SU-DHL-6 (cell line): ENCODE measurements at regions not wholly inside any gene's neighbourhood (a gene's known extent, or its start where the extent isn't known, plus 50 kb on each side); places are given as distances from the start of the nearest gene placed in this dataset.

Experiments used
- H2AFZ ChIP-seq: fragments of 200-600 bp; sonication (generic); 2 replicates; pipeline ENCODE4 v1.6.1; 2014; ENCODE audit warnings: low read depth, mild to moderate bottlenecking, moderate library complexity, mixed read lengths, antibody characterized with exemption, low read length; ENCODE audit not compliant: severe bottlenecking
- H3F3A ChIP-seq: fragments of 200-600 bp; shearing (Covaris generic); 2 replicates; pipeline ENCODE4 v1.6.0; 2016; ENCODE audit warnings: antibody characterized with exemption, mild to moderate bottlenecking; ENCODE audit not compliant: insufficient read depth
- H3K27ac ChIP-seq: fragments of 200-600 bp; sonication (generic); 2 replicates; pipeline ENCODE4 v1.5.1; 2016; ENCODE audit warnings: low read depth, mild to moderate bottlenecking, low read length, moderate library complexity, mixed read lengths
- H3K27me3 ChIP-seq: fragments of 200-600 bp; sonication (generic), shearing (Covaris generic); 2 replicates; pipeline ENCODE4 v1.6.0; 2014; ENCODE audit warnings: mild to moderate bottlenecking, low read length
- H3K36me3 ChIP-seq: fragments of 200-600 bp; sonication (generic); 2 replicates; pipeline ENCODE4 v1.6.1; 2014; ENCODE audit warnings: mild to moderate bottlenecking, low read length, mixed read lengths
- H3K4me2 ChIP-seq: fragments of 300-600, 200-600 bp; shearing (Covaris generic), sonication (generic); 2 replicates; pipeline ENCODE4 v1.6.0; 2014; ENCODE audit warnings: low read length, low read depth, mild to moderate bottlenecking; ENCODE audit not compliant: poor library complexity, severe bottlenecking
- H3K4me3 ChIP-seq: fragments of 200-600 bp; sonication (generic); 2 replicates; pipeline ENCODE4 v1.5.1; 2014; ENCODE audit warnings: antibody characterized with exemption, low read length, mild to moderate bottlenecking, mixed read lengths; ENCODE audit not compliant: insufficient read depth, poor library complexity, severe bottlenecking
- H3K79me2 ChIP-seq: fragments of 200-600 bp; sonication (generic); 2 replicates; pipeline ENCODE4 v1.6.1; 2014; ENCODE audit warnings: mild to moderate bottlenecking, low read length, moderate library complexity; ENCODE audit not compliant: insufficient read depth
- H3K9ac ChIP-seq: fragments of 200-600 bp; sonication (generic); 2 replicates; pipeline ENCODE4 v1.7.0; 2014; ENCODE audit warnings: mild to moderate bottlenecking, low read length
- H3K9me2 ChIP-seq: fragments of 200-600 bp; sonication (generic); replicated peaks from 2 replicates; pipeline ENCODE4 v1.6.1; 2014; ENCODE audit warnings: low read length; ENCODE audit not compliant: insufficient read depth
- H3K9me3 ChIP-seq: fragments of 200-600 bp; sonication (generic); 2 replicates; pipeline ENCODE4 v1.6.1; 2014; ENCODE audit warnings: low read length, mixed read lengths; ENCODE audit not compliant: insufficient read depth
- H4K20me1 ChIP-seq: fragments of 200-600 bp; sonication (generic); 2 replicates; pipeline ENCODE4 v1.6.1; 2014; ENCODE audit warnings: low read depth, mild to moderate bottlenecking, antibody characterized with exemption, low read length, moderate library complexity, mixed read lengths
- EZH2phosphoT487 ChIP-seq: fragments of 200-600 bp; sonication (generic), shearing (Covaris generic); conservative IDR thresholded peaks from 2 replicates; pipeline ENCODE4 v1.6.1; 2018; ENCODE audit warnings: mild to moderate bottlenecking, antibody characterized with exemption, low read length, moderate library complexity, mixed read lengths
- TF ChIP-seq, protein P1 (sequence below): fragments of 200-600 bp; sonication (generic); IDR thresholded peaks from one replicate; pipeline ENCODE4 v1.5.1; 2017; ENCODE audit warnings: antibody characterized with exemption, mild to moderate bottlenecking, low read length, moderate library complexity; ENCODE audit not compliant: insufficient read depth, poor library complexity, severe bottlenecking

DNA sequence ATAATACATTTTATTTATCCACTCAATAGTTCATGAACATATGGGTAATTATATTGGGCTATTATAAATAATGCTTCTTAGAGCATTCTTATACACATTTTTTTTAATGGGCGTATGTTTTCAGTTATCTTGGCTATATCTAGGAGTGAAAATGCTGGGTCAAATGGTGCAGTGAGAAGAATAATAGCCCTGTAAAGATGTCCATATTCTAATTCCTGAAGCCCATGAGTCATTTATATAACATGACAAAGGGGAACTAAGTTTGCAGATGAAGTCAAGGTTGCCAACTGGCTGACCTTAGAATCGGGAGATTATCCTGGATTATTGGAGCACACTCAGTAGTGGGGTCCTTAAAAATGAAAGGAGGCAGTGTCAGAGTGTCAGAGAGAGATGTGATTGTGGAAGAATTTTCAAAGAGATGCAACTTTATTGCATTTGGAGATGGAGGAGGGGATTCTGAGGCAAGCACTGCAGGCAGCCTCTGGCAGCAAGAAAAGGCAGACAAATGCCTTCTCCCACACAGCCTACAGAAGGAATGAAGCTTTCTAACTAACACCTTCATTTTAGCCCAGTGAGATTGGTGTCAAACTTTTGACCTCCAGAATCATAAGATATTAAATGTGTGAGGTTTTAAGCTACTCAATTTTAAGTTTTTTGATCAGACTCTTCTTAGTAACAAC lies 106.1 kb upstream of the HS3ST1 start:
- no peak overlapping the region for H3K4me2 ChIP-seq
- H3K27ac ChIP-seq, result no peak overlapping the region

DNA sequence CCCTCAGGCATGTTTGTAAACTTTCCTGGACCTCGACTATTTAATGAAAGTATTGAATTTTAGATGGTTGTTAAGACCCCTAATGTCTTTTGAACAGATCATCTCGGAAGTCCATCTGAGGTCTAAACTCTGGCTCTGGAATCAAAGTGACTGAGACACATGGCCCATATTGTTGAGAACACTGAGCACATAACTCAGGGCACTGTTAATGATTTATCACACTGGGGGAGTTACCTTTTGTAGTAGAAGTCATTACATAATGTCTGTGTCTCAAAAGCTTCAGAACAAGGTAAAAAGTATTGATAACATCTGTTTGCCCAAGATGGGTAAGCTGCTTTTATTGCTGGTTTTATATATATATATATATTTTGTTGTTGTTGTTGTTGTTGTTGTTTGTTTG lies 103.4 kb upstream of the HS3ST1 start:
- H3K9me3 ChIP-seq, result no peaks in the 10 kb centered on the region
- H3K27me3 ChIP-seq, result no peaks in the 10 kb centered on the region
- no peaks in the 10 kb centered on the region for H4K20me1 ChIP-seq

More for the DNA sequence above, 106.1 kb upstream of the HS3ST1 start:
- Histone ChIP-seq H3K79me2 (no peaks in the 10 kb centered on the region), H3K9me2 (no peaks in the 10 kb centered on the region), H4K20me1 (no peaks in the 10 kb centered on the region), H2AFZ (no peak overlapping the region), H3K27me3 (no peaks in the 10 kb centered on the region), H3K36me3 (no peaks in the 10 kb centered on the region), H3K9me3 (no peaks in the 10 kb centered on the region), H3K9ac (no peak overlapping the region), H3K4me3 (no peak overlapping the region), H3F3A (no peaks in the 10 kb centered on the region)
- no peak for TF ChIP-seq EZH2phosphoT487
- TF ChIP-seq, protein P1, sequence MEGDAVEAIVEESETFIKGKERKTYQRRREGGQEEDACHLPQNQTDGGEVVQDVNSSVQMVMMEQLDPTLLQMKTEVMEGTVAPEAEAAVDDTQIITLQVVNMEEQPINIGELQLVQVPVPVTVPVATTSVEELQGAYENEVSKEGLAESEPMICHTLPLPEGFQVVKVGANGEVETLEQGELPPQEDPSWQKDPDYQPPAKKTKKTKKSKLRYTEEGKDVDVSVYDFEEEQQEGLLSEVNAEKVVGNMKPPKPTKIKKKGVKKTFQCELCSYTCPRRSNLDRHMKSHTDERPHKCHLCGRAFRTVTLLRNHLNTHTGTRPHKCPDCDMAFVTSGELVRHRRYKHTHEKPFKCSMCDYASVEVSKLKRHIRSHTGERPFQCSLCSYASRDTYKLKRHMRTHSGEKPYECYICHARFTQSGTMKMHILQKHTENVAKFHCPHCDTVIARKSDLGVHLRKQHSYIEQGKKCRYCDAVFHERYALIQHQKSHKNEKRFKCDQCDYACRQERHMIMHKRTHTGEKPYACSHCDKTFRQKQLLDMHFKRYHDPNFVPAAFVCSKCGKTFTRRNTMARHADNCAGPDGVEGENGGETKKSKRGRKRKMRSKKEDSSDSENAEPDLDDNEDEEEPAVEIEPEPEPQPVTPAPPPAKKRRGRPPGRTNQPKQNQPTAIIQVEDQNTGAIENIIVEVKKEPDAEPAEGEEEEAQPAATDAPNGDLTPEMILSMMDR, result no peak

DNA sequence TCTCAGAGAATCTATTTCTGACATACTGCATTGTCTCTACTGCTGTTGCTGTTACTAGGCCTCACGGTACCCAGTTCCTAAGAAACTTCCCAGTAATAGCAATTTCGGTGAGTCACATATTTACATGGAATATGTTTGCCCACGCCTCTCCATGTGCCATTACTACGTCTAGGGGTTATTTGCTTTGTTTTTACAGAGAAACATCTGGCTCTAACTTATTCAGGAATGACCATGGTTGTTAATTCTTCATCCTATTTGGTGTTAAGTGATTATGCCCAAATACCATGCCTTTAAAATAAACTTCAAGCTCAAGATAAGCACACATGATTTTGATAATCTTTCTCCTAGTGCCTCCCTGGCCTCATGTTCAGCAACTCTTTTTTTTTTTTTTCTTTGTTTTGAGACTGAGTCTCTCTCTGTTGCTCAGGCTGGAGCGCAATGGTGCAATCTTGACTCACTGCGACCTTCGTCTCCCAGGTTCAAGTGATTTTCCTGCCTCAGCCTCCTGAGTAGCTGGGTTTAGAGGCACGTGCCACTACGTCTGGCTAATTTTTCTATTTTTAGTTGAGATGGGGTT lies 101.0 kb upstream of the HS3ST1 start:
- Histone ChIP-seq H3K79me2 (no peaks in the 10 kb centered on the region), H3K4me2 (no peak overlapping the region), H4K20me1 (no peaks in the 10 kb centered on the region), H2AFZ (no peak overlapping the region), H3K27ac (no peak overlapping the region), H3K4me3 (no peak overlapping the region), H3K9me3 (no peaks in the 10 kb centered on the region), H3K9me2 (no peaks in the 10 kb centered on the region), H3K27me3 (no peaks in the 10 kb centered on the region), H3K9ac (no peak overlapping the region), H3F3A (no peaks in the 10 kb centered on the region), H3K36me3 (no peaks in the 10 kb centered on the region)
- TF ChIP-seq, protein P1, result no peak
- no peak for TF ChIP-seq EZH2phosphoT487

More for the DNA sequence above, 103.4 kb upstream of the HS3ST1 start:
- Histone ChIP-seq H3K9me2 (no peaks in the 10 kb centered on the region), H3K79me2 (no peaks in the 10 kb centered on the region), H3F3A (no peaks in the 10 kb centered on the region), H3K27ac (no peak overlapping the region), H3K4me2 (no peak overlapping the region), H2AFZ (no peak overlapping the region), H3K36me3 (no peaks in the 10 kb centered on the region), H3K4me3 (no peak overlapping the region), H3K9ac (no peak overlapping the region)
- TF ChIP-seq, protein P1, result no peak
- no peak for TF ChIP-seq EZH2phosphoT487
